ENCODE measurements at regions not wholly inside any gene's neighbourhood (a gene's known extent, or its start where the extent isn't known, plus 50 kb on each side); places are given as distances from the start of the nearest gene placed in this dataset.
"Not testable (repeated sequence)": the region's sequence is repeated elsewhere in the genome, so short reads cannot be mapped to it uniquely, and the experiment has no call there.

DNA sequence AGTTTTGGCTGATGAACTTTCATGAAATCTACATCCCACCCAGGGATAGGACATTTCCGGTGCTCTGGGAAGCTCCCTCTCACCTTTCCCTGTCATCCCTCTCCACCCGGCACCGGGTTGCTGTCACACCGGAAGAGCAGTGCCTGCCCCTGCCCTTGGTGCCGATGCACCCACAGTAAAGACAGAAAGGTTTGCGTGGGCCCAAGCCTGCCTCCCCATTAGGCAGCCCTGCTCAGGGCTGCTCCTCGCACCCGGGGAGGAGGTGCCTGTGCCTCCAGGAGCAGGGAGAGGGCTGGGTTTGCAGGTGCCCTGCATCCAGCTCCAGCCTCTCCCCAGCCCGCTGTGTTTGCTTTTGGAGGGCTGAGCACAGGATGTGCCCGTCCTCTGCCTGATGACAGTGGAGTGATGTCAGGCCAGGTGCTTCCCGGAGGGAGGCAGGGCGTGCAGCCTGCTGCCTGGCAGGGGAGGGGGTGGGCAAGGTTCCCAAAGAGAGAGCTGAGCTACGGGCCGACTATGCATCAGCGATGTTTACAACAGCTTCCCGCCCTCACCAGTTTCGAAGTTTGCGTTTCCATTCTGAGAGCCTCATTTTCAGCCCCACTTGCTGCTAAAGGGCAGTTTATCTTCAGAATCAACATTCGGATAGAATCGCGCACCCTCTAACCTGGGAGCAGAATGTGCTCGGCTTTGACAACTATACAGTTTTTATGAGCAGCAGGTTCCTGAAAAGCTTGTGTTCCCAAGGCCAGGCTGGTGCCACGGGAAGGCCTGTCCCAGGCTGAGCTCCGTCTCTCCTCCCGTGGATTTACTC is 83.2 kb upstream of the CLDN5 start:
- H3K79me2 ChIP-seq (ENCODE audit: control insufficient read depth, insufficient read depth, low read length) = no peaks in the 10 kb centered on the region
- H3K4me3 ChIP-seq (replicated peaks in 1 of 4; ENCODE audit: control extremely low read depth in 1 of 4, insufficient read depth in 1 of 4, low read depth in 3 of 4, low read length in 4 of 4) = no peak overlapping the region
- no peak overlapping the region for H3K4me2 ChIP-seq (ENCODE audit: extremely low read depth, insufficient read depth, low read length)
- H2AFZ ChIP-seq (ENCODE audit: low read length) = no peak overlapping the region
- H3K36me3 ChIP-seq (ENCODE audit: control insufficient read depth, insufficient read depth, low read length) = no peaks in the 10 kb centered on the region
- H3K9ac ChIP-seq (ENCODE audit: insufficient read depth, low read length) = no peak overlapping the region
- H3K27me3 ChIP-seq (ENCODE audit: control insufficient read depth, insufficient read depth, low read length) = peaks cover 28% of the 10 kb centered on the region
- H4K20me1 ChIP-seq (ENCODE audit: control insufficient read depth, extremely low read depth, insufficient read depth, low read length) = no peaks in the 10 kb centered on the region
- no peaks in the 10 kb centered on the region for H3K4me1 ChIP-seq (ENCODE audit: control insufficient read depth, extremely low read depth, insufficient read depth, low read length)
- no peak overlapping the region for H3K27ac ChIP-seq (ENCODE audit: insufficient read depth, low read length)
- no peaks in the 10 kb centered on the region for H3K9me3 ChIP-seq (ENCODE audit: control insufficient read depth, insufficient read depth, low read depth, low read length)
- TF ChIP-seq, protein P1, sequence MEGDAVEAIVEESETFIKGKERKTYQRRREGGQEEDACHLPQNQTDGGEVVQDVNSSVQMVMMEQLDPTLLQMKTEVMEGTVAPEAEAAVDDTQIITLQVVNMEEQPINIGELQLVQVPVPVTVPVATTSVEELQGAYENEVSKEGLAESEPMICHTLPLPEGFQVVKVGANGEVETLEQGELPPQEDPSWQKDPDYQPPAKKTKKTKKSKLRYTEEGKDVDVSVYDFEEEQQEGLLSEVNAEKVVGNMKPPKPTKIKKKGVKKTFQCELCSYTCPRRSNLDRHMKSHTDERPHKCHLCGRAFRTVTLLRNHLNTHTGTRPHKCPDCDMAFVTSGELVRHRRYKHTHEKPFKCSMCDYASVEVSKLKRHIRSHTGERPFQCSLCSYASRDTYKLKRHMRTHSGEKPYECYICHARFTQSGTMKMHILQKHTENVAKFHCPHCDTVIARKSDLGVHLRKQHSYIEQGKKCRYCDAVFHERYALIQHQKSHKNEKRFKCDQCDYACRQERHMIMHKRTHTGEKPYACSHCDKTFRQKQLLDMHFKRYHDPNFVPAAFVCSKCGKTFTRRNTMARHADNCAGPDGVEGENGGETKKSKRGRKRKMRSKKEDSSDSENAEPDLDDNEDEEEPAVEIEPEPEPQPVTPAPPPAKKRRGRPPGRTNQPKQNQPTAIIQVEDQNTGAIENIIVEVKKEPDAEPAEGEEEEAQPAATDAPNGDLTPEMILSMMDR (conservative IDR thresholded peaks at IDR 0.05 in 1 of 2, IDR thresholded peaks at IDR 0.05 in 1 of 2; ENCODE audit: low read depth in 1 of 2, low read length in 2 of 2) = no peak
- no peak for TF ChIP-seq EZH2 (IDR thresholded peaks at IDR 0.05; ENCODE audit: low read length, missing control alignments)
- no peak for DNase-seq (ENCODE audit: low read depth in 2 of 2)

GRCh38 chr22:19608003-19608690 is 83.9 kb upstream of the CLDN5 start:
- H3K79me2 ChIP-seq (ENCODE audit: control insufficient read depth, insufficient read depth, low read length) = no peaks in the 10 kb centered on the region
- H3K4me3 ChIP-seq (replicated peaks in 1 of 4; ENCODE audit: control extremely low read depth in 1 of 4, insufficient read depth in 1 of 4, low read depth in 3 of 4, low read length in 4 of 4) = no peak overlapping the region
- no peak for TF ChIP-seq EZH2 (IDR thresholded peaks at IDR 0.05; ENCODE audit: low read length, missing control alignments)
- TF ChIP-seq, protein P1 (conservative IDR thresholded peaks at IDR 0.05 in 1 of 2, IDR thresholded peaks at IDR 0.05 in 1 of 2; ENCODE audit: low read depth in 1 of 2, low read length in 2 of 2) = no peak
- no peak overlapping the region for H3K27ac ChIP-seq (ENCODE audit: insufficient read depth, low read length)
- no peak overlapping the region for H3K4me2 ChIP-seq (ENCODE audit: extremely low read depth, insufficient read depth, low read length)
- DNase-seq (ENCODE audit: low read depth in 2 of 2) = no peak
- H2AFZ ChIP-seq (ENCODE audit: low read length) = no peak overlapping the region
- no peaks in the 10 kb centered on the region for H3K4me1 ChIP-seq (ENCODE audit: control insufficient read depth, extremely low read depth, insufficient read depth, low read length)
- no peaks in the 10 kb centered on the region for H3K36me3 ChIP-seq (ENCODE audit: control insufficient read depth, insufficient read depth, low read length)
- peaks cover 28% of the 10 kb centered on the region for H3K27me3 ChIP-seq (ENCODE audit: control insufficient read depth, insufficient read depth, low read length)
- no peak overlapping the region for H3K9ac ChIP-seq (ENCODE audit: insufficient read depth, low read length)
- H3K9me3 ChIP-seq (ENCODE audit: control insufficient read depth, insufficient read depth, low read depth, low read length) = no peaks in the 10 kb centered on the region
- H4K20me1 ChIP-seq (ENCODE audit: control insufficient read depth, extremely low read depth, insufficient read depth, low read length) = no peaks in the 10 kb centered on the region

DNA sequence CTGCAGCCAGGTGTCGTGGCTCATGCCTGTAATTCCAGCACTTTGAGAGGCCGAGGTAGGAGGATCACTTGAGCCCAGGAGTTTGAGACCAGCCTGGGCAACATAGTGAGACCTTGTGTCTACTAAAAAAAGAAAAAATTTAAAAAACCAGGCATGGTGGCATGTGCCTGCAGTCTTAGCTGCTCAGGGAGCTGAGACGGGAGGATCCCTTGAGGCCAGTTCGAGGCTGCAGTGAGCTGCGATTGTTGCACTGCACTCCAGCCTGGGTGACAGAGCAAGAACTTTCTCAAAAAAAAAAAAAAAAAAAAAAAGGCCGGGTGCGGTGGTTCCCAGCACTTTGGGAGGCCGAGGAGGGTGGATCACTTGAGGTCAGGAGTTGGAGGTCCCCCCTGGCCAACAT is 85.5 kb upstream of the CLDN5 start:
- not testable (repeated sequence) for H3K79me2 ChIP-seq (ENCODE audit: control insufficient read depth, insufficient read depth, low read length); H3K36me3 ChIP-seq (ENCODE audit: control insufficient read depth, insufficient read depth, low read length); H3K4me2 ChIP-seq (ENCODE audit: extremely low read depth, insufficient read depth, low read length); H3K4me1 ChIP-seq (ENCODE audit: control insufficient read depth, extremely low read depth, insufficient read depth, low read length); DNase-seq (ENCODE audit: low read depth in 2 of 2); H3K9me3 ChIP-seq (ENCODE audit: control insufficient read depth, insufficient read depth, low read depth, low read length); H3K27ac ChIP-seq (ENCODE audit: insufficient read depth, low read length); H3K9ac ChIP-seq (ENCODE audit: insufficient read depth, low read length); H4K20me1 ChIP-seq (ENCODE audit: control insufficient read depth, extremely low read depth, insufficient read depth, low read length); H3K4me3 ChIP-seq (replicated peaks in 1 of 4; ENCODE audit: control extremely low read depth in 1 of 4, insufficient read depth in 1 of 4, low read depth in 3 of 4, low read length in 4 of 4); H2AFZ ChIP-seq (ENCODE audit: low read length)
- peaks cover 28% of the 10 kb centered on the region for H3K27me3 ChIP-seq (ENCODE audit: control insufficient read depth, insufficient read depth, low read length)

All from fibroblast of lung (primary cell).